ENCODE measurements at regions not wholly inside any gene's neighbourhood (a gene's known extent, or its start where the extent isn't known, plus 50 kb on each side); places are given as distances from the start of the nearest gene placed in this dataset.

GRCh38 chr1:177627148-177627910, 342.5 kb downstream of the SEC16B start:
- Histone ChIP-seq H3K36me3 (ENCODE audit: insufficient read depth) (no peaks in the 10 kb centered on the region), H3K4me2 (no peak overlapping the region), H2AFZ (ENCODE audit: low read depth) (no peak overlapping the region), H3K4me1 (ENCODE audit: low read depth, poor library complexity, severe bottlenecking) (no peaks in the 10 kb centered on the region), H3K79me2 (ENCODE audit: insufficient read depth, low read depth) (no peaks in the 10 kb centered on the region), H3K4me3 (IDR thresholded peaks at IDR 0.05; ENCODE audit: insufficient read depth, low read depth, low read length) (no peak overlapping the region), H4K20me1 (ENCODE audit: insufficient read depth) (no peaks in the 10 kb centered on the region), H3K27ac (no peak overlapping the region), H3K27me3 (ENCODE audit: insufficient read depth, low read depth) (no peaks in the 10 kb centered on the region), H3K9ac (no peak overlapping the region)
- TF ChIP-seq CTCF (conservative IDR thresholded peaks at IDR 0.05; ENCODE audit: low read depth, low read length), result no peak

GRCh38 chr1:177620636-177621190, 349.1 kb downstream of the SEC16B start:
- TF ChIP-seq CTCF (conservative IDR thresholded peaks at IDR 0.05; ENCODE audit: low read depth, low read length), result no peak
- H2AFZ ChIP-seq (ENCODE audit: low read depth), result no peak overlapping the region
- no peaks in the 10 kb centered on the region for H3K79me2 ChIP-seq (ENCODE audit: insufficient read depth, low read depth)

GRCh38 chr1:177615251-177615650, 354.6 kb downstream of the SEC16B start:
- Histone ChIP-seq H3K27ac (no peak overlapping the region), H3K4me2 (no peak overlapping the region), H3K4me1 (ENCODE audit: low read depth, poor library complexity, severe bottlenecking) (no peaks in the 10 kb centered on the region), H4K20me1 (ENCODE audit: insufficient read depth) (no peaks in the 10 kb centered on the region), H2AFZ (ENCODE audit: low read depth) (no peak overlapping the region), H3K36me3 (ENCODE audit: insufficient read depth) (no peaks in the 10 kb centered on the region), H3K27me3 (ENCODE audit: insufficient read depth, low read depth) (no peaks in the 10 kb centered on the region), H3K79me2 (ENCODE audit: insufficient read depth, low read depth) (no peaks in the 10 kb centered on the region), H3K4me3 (IDR thresholded peaks at IDR 0.05; ENCODE audit: insufficient read depth, low read depth, low read length) (no peak overlapping the region), H3K9ac (no peak overlapping the region)
- TF ChIP-seq CTCF (conservative IDR thresholded peaks at IDR 0.05; ENCODE audit: low read depth, low read length), result no peak

More at GRCh38 chr1:177620636-177621190, 349.1 kb downstream of the SEC16B start:
- H3K4me1 ChIP-seq (ENCODE audit: low read depth, poor library complexity, severe bottlenecking), result no peaks in the 10 kb centered on the region
- no peaks in the 10 kb centered on the region for H4K20me1 ChIP-seq (ENCODE audit: insufficient read depth)
- H3K9ac ChIP-seq, result no peak overlapping the region
- H3K27me3 ChIP-seq (ENCODE audit: insufficient read depth, low read depth), result no peaks in the 10 kb centered on the region
- H3K36me3 ChIP-seq (ENCODE audit: insufficient read depth), result no peaks in the 10 kb centered on the region
- no peak overlapping the region for H3K27ac ChIP-seq
- no peak overlapping the region for H3K4me3 ChIP-seq (IDR thresholded peaks at IDR 0.05; ENCODE audit: insufficient read depth, low read depth, low read length)
- no peak overlapping the region for H3K4me2 ChIP-seq

DNA sequence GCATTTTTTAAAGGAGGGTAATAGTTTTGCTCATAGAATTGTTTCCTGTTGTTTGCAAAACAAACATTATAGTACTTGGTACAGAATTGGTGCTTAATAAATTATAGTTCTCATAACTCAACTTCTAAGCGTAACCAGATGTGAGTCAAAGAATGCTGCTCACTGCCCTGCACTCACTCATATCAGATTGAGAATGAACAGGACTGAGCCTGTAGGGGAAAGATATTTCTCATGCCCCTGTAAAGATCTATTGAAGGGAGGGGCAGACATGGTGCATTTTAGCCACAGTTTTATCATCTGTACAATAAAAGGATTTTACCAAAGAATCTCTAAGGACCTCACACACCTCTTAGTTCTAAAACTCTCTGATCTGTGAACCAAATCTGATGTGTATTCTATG, 358.5 kb downstream of the SEC16B start:
- no peaks in the 10 kb centered on the region for H4K20me1 ChIP-seq (ENCODE audit: insufficient read depth)
- no peaks in the 10 kb centered on the region for H3K4me1 ChIP-seq (ENCODE audit: low read depth, poor library complexity, severe bottlenecking)
- no peak overlapping the region for H3K9ac ChIP-seq
- H3K4me2 ChIP-seq, result no peak overlapping the region
- no peak overlapping the region for H3K4me3 ChIP-seq (IDR thresholded peaks at IDR 0.05; ENCODE audit: insufficient read depth, low read depth, low read length)
- H2AFZ ChIP-seq (ENCODE audit: low read depth), result no peak overlapping the region
- no peak for TF ChIP-seq CTCF (conservative IDR thresholded peaks at IDR 0.05; ENCODE audit: low read depth, low read length)
- H3K27ac ChIP-seq, result no peak overlapping the region
- no peaks in the 10 kb centered on the region for H3K79me2 ChIP-seq (ENCODE audit: insufficient read depth, low read depth)
- H3K36me3 ChIP-seq (ENCODE audit: insufficient read depth), result no peaks in the 10 kb centered on the region
- no peaks in the 10 kb centered on the region for H3K27me3 ChIP-seq (ENCODE audit: insufficient read depth, low read depth)
